ENCODE measurements at regions not wholly inside any gene's neighbourhood (a gene's known extent, or its start where the extent isn't known, plus 50 kb on each side); places are given as distances from the start of the nearest gene placed in this dataset.
"Not testable (repeated sequence)": the region's sequence is repeated elsewhere in the genome, so short reads cannot be mapped to it uniquely, and the experiment has no call there.

GRCh38 chr1:219863816-219864215, 64.5 kb downstream of the SLC30A10 start:
- H3K4me3 ChIP-seq (ENCODE audit: low read depth, low read length); DNase-seq (ENCODE audit: low read depth): not testable (repeated sequence)

- no peak for TF ChIP-seq CTCF (IDR thresholded peaks at IDR 0.05; ENCODE audit: control insufficient read depth, extremely low read depth, insufficient read depth)
- no peak overlapping the region for H3K4me3 ChIP-seq (ENCODE audit: low read depth, low read length)
- DNase-seq (ENCODE audit: low read depth), result no peak
These were observed 66.0 kb downstream of the SLC30A10 start for GRCh38 chr1:219862366-219862765.

GRCh38 chr1:219858980-219859379, 69.4 kb downstream of the SLC30A10 start:
- peak; percentile 56 for DNase-seq (ENCODE audit: low read depth)
- TF ChIP-seq CTCF (IDR thresholded peaks at IDR 0.05; ENCODE audit: control insufficient read depth, extremely low read depth, insufficient read depth), result no peak
- H3K4me3 ChIP-seq (ENCODE audit: low read depth, low read length), result no peak overlapping the region

GRCh38 chr1:219847215-219847855, 81.0 kb downstream of the SLC30A10 start:
- TF ChIP-seq CTCF (IDR thresholded peaks at IDR 0.05; ENCODE audit: control insufficient read depth, extremely low read depth, insufficient read depth), result no peak
- no peak for DNase-seq (ENCODE audit: low read depth)
- no peak overlapping the region for H3K4me3 ChIP-seq (ENCODE audit: low read depth, low read length)

- not testable (repeated sequence) for DNase-seq (ENCODE audit: low read depth); H3K4me3 ChIP-seq (ENCODE audit: low read depth, low read length)
These were observed 88.8 kb downstream of the SLC30A10 start for GRCh38 chr1:219839595-219839994.

GRCh38 chr1:219837994-219838294, 90.4 kb downstream of the SLC30A10 start:
- DNase-seq (ENCODE audit: low read depth), result no peak
- H3K4me3 ChIP-seq (ENCODE audit: low read depth, low read length), result no peak overlapping the region
- TF ChIP-seq CTCF (IDR thresholded peaks at IDR 0.05; ENCODE audit: control insufficient read depth, extremely low read depth, insufficient read depth), result no peak

GRCh38 chr1:219837274-219837993, 90.9 kb downstream of the SLC30A10 start:
- DNase-seq (ENCODE audit: low read depth), result peak; percentile 51
- H3K4me3 ChIP-seq (ENCODE audit: low read depth, low read length), result no peak overlapping the region
- TF ChIP-seq CTCF (IDR thresholded peaks at IDR 0.05; ENCODE audit: control insufficient read depth, extremely low read depth, insufficient read depth), result peak; percentile 80

- no peak for TF ChIP-seq CTCF (IDR thresholded peaks at IDR 0.05; ENCODE audit: control insufficient read depth, extremely low read depth, insufficient read depth)
- H3K4me3 ChIP-seq (ENCODE audit: low read depth, low read length), result no peak overlapping the region
- no peak for DNase-seq (ENCODE audit: low read depth)
These were observed 93.9 kb downstream of the SLC30A10 start for GRCh38 chr1:219834314-219834917.

All from LNCaP clone FGC (cell line).